Colonic mucosa (tissue), 4 donors: ENCODE measurements at regions not wholly inside any gene's neighbourhood (a gene's known extent, or its start where the extent isn't known, plus 50 kb on each side); places are given as distances from the start of the nearest gene placed in this dataset.

Experiments
- DNase-seq: peaks from one replicate; pipeline ENCODE4 v3.0.0-alpha.2; 2020
- H3K27ac ChIP-seq: fragments of 200-600 bp; one replicate; pipeline ENCODE4 v1.8.0; 2021
- H3K27me3 ChIP-seq: fragments of 200-600 bp; one replicate; pipeline ENCODE4 v1.8.0; 2021
- H3K36me3 ChIP-seq: fragments of 200-600 bp; one replicate; pipeline ENCODE4 v1.8.0; 2021
- H3K4me1 ChIP-seq: fragments of 200-600 bp; one replicate; pipeline ENCODE4 v1.8.0; 2021; ENCODE audit warnings: mild to moderate bottlenecking
- H3K4me3 ChIP-seq: fragments of 200-600 bp; one replicate; pipeline ENCODE4 v1.8.0; 2021
- H3K9ac ChIP-seq, 2 donors: one replicate each; pipeline ENCODE4 v1.7.0; 2013; ENCODE audit warnings: control low read depth in 2 of 2, low read depth in 2 of 2, low read length in 2 of 2
- H3K9me3 ChIP-seq: fragments of 200-600 bp; one replicate; pipeline ENCODE4 v1.8.0; 2021
- CTCF ChIP-seq: fragments of 200-600 bp; IDR thresholded peaks from one replicate; pipeline ENCODE4 v1.8.0; 2022; ENCODE audit warnings: antibody characterized with exemption, mild to moderate bottlenecking
- intact Hi-C: fragments of 100-400 bp; cut with DNase I; formaldehyde crosslinking; loops from one replicate; pipeline ENCODE4 v1.14.1; 2022
- donor health status: healthy.
- donor health status: DM: no; HTN: no; CAD: no.
- donor health status: DM: no; HTN: no; CAD: no.

GRCh38 chr12:17215759-17216570 is 610.0 kb upstream of the LMO3 start:
- H3K27ac ChIP-seq = no peak overlapping the region

GRCh38 chr12:17214929-17215328 is 609.0 kb upstream of the LMO3 start:
- Histone ChIP-seq H3K9me3 (no peaks in the 10 kb centered on the region), H3K36me3 (no peaks in the 10 kb centered on the region), H3K27ac (no peak overlapping the region), H3K4me1 (no peaks in the 10 kb centered on the region), H3K27me3 (no peaks in the 10 kb centered on the region), H3K9ac (no peak overlapping the region), H3K4me3 (no peak overlapping the region)
- DNase-seq = no peak
- intact Hi-C loops = no loop called here
- TF ChIP-seq CTCF = no peak

More at GRCh38 chr12:17215759-17216570, 610.0 kb upstream of the LMO3 start:
- no peak for TF ChIP-seq CTCF
- H3K36me3 ChIP-seq = no peaks in the 10 kb centered on the region
- no peaks in the 10 kb centered on the region for H3K4me1 ChIP-seq
- no peak overlapping the region for H3K4me3 ChIP-seq
- no peak overlapping the region for H3K9ac ChIP-seq
- no peak for DNase-seq
- H3K9me3 ChIP-seq = no peaks in the 10 kb centered on the region
- intact Hi-C loops = no loop called here
- no peaks in the 10 kb centered on the region for H3K27me3 ChIP-seq

- no peaks in the 10 kb centered on the region for H3K36me3 ChIP-seq
- no peak overlapping the region for H3K9ac ChIP-seq
- TF ChIP-seq CTCF = no peak
- H3K4me1 ChIP-seq = no peaks in the 10 kb centered on the region
- H3K27ac ChIP-seq = no peak overlapping the region
- no peak overlapping the region for H3K4me3 ChIP-seq
- intact Hi-C loops = no loop called here
- H3K27me3 ChIP-seq = no peaks in the 10 kb centered on the region
- H3K9me3 ChIP-seq = no peaks in the 10 kb centered on the region
- no peak for DNase-seq
These were observed 600.6 kb upstream of the LMO3 start for GRCh38 chr12:17206553-17206952.

GRCh38 chr12:17204289-17205054 is 598.5 kb upstream of the LMO3 start:
- Histone ChIP-seq H3K27me3 (no peaks in the 10 kb centered on the region), H3K4me3 (no peak overlapping the region), H3K4me1 (no peaks in the 10 kb centered on the region), H3K27ac (no peak overlapping the region), H3K9me3 (no peaks in the 10 kb centered on the region), H3K36me3 (no peaks in the 10 kb centered on the region), H3K9ac (no peak overlapping the region)
- no peak for TF ChIP-seq CTCF
- no peak for DNase-seq
- intact Hi-C loops = no loop called here

- intact Hi-C loops = no loop called here
- Histone ChIP-seq H3K27ac (no peak overlapping the region), H3K9me3 (no peaks in the 10 kb centered on the region), H3K4me3 (no peak overlapping the region), H3K36me3 (no peaks in the 10 kb centered on the region), H3K9ac (no peak overlapping the region), H3K27me3 (no peaks in the 10 kb centered on the region), H3K4me1 (no peaks in the 10 kb centered on the region)
- DNase-seq = no peak
- no peak for TF ChIP-seq CTCF
These were observed 597.5 kb upstream of the LMO3 start for GRCh38 chr12:17203497-17203896.
